NCI-H2171 (cell line): ENCODE measurements at regions not wholly inside any gene's neighbourhood (a gene's known extent, or its start where the extent isn't known, plus 50 kb on each side); places are given as distances from the start of the nearest gene placed in this dataset.
"Not testable (repeated sequence)": the region's sequence is repeated elsewhere in the genome, so short reads cannot be mapped to it uniquely, and the experiment has no call there.

Source experiments
- DNase-seq: peaks from one replicate; lab custom pipeline; 2025; lab: John Stamatoyannopoulos, UW

DNA sequence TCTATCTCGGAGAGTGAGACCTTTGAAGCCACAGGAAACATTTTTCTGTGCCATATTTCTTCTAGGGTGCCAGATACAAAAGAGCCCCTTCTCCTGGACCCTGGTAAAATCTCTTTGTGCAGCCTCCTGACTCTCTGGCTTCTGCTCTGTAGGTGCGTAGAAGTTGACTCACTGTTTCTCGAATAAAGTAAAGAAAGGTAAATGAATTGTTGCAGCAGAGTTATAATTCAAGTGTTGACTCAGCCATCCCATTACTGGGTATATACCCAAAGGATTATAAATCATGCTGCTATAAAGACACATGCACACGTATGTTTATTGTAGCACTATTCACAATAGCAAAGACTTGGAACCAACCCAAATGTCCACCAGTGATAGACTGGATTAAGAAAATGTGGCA, 371.0 kb downstream of the OSTF1 start:
- DNase-seq, result not testable (repeated sequence)

DNA sequence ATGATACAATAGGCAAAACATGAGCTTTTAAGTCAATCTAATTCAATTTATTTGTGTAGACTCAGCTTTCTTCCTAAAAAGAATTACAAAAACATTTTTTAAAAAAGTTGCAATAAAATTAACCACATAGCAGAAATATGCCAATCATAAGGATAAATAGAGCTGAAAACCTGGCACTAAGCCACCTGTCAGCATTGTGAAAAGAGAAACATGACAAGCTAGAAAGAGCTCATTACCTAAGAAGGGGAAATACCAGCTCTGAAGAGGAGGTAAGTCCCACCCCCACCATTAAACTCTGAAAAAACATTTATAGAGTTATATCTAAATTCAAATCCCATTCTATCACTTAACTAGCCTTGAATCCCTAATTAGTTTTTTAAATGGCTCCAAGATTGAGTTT, 372.9 kb downstream of the OSTF1 start:
- no peak for DNase-seq

DNA sequence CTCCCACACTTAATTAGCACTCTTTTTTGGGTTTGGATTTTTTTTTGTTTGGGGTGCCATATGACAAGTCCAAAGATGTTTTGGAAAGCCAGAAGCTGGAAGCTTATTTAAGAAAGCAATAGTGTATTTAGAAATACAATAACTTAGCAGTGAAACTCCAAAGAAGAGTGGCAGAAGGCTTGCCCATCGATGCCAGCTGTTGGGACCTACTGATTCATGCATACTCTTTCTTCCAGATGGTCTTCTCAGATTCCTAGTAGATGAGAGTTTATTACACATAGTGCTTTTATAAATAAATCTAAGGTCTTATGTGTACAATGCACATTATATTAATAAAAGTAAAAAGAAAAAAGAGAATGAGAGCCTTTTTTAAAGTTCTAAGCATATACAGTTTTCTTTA, 374.6 kb downstream of the OSTF1 start:
- DNase-seq, result no peak

DNA sequence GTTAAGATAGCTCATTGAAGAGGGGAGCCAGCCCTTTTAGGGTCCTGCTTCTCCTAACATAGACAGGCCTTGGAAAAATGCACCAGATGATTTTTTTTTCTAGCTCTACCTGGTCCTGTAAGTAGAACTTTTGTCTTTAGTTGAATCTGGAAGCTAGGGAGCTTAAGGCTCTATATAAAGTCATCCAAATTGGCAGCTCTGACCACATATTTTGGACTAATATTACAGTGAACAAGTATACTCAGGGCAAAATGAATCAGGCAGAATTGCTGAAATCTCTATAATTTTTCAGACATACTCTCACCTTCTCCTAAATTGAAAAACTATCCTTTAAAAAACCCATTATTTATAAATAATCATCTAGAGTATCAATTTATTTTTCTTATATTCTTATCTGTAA, 375.6 kb downstream of the OSTF1 start:
- DNase-seq, result no peak

DNA sequence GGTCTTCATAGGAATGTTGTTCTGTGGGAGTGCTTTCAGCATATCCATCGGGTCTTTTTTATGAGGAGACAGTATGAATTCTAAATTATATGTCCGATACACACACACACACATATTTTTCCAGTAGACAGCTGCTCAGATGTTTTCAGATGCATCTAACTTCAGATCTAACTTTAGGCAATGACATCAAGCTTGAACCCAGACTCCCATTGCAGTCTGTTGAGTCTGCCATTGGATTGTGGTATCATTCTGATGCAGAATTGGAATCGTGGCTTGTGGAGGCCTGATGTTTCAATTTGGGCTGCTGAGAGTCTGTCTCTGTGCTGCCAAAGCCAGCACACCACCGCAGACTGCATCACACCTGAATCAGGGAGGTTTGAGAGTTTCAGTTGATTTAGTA, 376.4 kb downstream of the OSTF1 start:
- no peak for DNase-seq

DNA sequence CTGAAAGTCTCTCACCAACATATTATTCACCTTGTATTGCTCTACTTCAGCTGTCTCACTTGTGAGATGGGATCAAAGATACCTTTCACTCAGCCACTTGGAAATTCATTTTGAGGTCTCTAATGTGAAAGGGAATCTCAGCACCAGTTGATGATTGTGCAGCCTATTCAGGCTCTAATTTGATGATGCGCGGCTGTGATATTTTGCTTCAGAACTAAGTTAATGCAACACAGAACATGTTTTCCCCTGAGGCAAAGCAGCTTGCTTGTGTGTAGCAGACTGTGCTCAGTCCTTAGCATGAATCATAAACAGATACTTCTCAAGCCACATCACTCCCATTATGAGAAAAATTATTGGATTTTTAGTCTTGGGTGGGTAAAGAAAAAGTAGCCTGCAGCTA, 378.8 kb downstream of the OSTF1 start:
- no peak for DNase-seq

DNA sequence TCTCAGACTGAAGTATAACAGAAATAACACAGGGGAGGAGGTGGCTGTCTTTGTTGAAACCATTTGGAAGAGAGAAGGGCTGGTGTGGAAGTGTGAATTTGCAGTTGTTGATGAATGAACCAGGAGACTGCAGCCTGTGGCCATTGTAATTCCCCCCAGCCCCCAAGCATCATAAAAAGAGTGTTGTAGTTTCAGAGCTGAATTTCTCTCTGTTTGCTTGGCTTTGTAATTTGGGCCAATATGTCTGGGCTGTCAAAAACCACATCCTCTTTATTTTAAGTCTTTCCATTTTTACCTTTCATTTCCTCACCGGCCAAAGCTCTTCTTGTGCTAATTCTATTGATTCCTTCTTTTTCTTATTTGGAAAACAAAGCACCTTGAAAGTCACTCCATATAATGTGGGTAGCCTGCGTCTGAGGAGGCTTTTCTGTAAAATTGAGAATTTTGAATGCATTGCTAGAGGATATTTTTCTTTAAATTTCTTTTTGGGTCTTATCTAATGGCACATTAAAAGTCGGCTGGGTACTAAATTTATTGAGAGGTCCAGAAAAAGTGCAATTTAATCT, 383.3 kb downstream of the OSTF1 start:
- DNase-seq, result no peak

DNA sequence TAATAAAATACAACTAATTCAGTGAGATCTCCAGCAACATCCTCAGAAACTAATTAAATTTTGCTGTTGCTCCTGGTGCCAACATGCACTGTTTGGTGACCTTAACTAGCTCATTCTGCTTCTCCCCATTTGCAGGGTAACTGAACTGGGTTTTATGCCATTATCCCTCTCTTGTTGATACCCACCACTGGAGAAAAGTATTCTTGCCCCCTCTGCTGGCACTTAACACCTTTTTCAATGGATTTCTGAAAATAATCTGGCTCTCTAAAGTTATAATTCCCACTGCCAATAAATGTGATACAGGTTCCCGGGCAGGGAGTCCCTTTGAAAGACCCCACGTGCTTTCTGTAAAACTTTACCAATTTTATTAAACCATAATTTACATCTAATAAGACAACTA, 394.3 kb downstream of the OSTF1 start:
- no peak for DNase-seq

DNA sequence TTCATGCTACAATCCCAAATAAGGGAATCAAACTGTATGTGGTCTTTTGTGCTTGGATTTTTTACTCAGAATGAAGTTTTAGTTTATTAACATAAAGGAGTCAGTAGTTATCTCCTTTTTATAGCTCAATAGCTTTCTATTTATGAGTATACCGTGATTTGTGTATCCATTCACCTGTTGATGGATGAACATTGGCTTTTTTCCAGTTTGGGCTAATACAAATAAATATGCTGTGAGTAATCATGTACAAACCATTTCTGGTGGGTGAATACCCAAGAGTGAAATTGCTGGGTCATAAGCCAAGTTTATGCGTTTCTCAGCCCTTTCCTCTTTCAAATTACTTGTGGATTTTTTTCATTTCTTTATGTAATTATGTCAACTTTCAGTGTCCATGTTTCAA, 395.3 kb downstream of the OSTF1 start:
- DNase-seq, result no peak

DNA sequence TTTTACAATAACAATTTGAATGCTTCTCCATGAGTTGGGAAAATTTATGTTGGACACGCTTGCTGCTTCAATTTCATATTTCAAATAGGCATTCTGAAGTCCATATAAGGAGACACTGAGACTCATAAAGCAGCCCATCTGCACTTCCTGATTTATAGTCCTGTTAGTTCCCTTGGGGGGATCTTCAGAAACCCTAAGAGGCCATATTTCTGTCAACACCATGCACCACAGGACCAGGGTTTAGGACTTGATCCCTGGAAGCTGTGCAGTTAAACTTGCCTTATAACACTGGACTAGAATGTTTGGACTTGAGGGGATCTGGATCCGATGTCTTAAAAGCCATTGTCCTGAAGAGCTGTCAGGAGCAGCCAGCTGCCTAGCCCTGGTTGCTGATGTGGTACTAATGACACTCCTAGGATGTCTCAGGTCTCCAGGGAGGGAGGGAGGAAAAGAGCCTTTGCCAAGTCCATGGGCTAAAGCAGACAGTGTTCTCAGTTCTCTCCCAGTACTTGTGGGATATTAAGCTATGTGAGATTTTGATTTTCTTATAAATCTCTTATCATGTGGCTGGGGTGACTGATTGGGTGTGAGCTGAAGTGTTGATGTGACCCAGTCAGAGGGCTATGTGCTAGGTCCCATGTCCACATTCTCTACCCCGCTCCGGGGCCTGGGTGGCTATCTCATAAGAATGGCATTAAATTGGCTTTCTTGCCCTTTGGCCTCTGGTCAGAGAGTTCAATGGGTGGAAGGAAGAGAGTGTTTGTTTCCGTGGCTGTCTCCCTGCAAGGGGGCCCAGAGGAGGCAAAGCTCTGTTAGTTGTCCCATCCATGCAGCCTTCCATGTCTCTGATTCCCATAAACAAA, 399.8 kb downstream of the OSTF1 start:
- no peak for DNase-seq

DNA sequence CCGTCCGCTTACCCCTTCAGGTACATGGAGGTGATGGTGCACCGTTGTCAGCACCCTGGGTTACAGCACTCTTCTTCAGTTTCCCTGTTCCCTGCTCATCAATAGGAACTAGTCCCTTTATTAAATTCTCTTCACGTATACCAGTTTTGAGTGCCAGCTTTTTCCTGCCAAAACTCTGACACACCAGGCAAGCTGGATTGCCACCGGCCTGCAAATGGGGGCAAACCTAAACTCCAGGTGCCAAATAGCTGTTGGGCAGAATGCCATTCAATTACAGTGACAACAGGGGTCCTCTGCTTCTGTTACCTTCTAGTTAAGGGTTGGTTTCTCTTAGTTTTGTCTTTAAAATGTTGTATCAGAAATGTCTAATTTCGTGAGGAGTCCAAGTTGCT, 400.4 kb downstream of the OSTF1 start:
- no peak for DNase-seq

DNA sequence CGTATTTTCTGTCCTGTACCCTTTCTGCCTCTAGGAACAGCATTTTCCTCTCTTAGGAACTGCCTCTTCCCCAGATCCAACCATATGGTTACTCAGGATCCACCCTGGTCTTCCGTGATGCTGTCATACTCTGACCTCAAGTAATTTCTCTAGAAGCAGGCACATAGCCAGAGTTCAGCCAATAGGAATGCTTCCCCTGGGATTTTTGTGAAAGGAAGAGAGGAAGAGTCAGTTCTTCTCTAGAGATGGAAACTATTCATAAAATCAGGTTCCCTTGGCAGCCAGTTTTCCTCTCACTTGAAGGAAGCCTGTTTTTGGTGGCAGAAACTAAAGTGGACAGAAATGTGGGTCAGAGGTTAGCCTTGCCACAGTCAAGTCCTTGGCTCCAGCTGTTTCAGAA, 400.1 kb upstream of the PCSK5 start:
- no peak for DNase-seq

DNA sequence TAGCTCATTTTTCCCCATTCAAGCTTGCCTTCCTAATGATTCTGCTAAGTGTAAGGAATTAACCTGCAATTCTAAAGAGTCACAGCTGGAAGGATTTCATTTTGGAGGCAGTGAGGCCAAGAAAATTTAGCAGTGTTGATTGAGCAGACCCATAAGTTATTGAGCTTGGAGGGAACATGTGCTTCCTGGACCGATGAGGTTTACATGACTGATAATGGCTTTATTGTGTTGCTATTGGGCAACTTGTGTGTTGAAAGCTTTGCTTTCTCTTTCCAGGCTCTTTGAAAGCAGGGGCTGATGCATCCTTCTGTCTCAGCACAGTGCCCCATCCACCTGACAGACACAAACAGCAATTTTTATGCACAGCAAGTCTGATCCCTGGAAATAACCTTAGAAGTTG, 398.9 kb upstream of the PCSK5 start:
- no peak for DNase-seq

DNA sequence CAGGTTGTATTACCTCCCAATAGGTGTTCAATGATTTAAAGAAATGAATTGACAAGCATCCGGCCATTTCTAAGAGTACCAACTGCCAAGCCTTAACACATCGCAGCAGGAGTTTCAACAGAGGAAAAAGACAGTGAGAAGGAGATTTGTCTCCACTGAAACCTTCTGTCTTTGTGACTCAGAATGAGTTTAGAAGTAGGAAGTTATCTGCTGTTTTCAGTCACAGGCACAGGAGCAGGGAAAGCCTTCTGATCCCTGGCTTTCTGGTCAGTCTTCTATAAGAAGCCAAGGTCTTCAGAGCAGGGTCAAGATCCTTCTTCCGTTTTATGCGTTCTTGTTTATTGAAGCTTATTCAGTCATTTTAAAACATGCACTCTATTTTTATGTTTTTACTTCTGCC, 390.7 kb upstream of the PCSK5 start:
- no peak for DNase-seq

DNA sequence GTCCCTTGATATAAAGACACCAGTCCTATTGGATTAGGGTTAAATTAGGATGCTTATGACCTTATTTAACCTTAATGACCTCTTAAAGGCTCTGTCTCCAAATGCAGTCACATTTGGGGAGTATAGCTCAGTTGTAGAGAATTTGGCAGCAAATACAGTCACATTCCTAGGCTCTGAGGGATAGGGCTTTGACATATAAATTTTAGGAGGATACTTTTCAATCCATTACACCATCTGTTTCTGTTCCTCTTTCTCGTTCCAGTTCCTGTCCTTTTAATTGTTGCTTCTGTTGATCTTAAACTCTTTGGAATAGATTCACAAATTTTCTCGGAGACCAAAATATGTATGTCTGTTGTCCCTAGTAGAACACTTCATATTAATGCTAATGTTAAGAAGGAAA, 390.0 kb upstream of the PCSK5 start:
- DNase-seq, result no peak

DNA sequence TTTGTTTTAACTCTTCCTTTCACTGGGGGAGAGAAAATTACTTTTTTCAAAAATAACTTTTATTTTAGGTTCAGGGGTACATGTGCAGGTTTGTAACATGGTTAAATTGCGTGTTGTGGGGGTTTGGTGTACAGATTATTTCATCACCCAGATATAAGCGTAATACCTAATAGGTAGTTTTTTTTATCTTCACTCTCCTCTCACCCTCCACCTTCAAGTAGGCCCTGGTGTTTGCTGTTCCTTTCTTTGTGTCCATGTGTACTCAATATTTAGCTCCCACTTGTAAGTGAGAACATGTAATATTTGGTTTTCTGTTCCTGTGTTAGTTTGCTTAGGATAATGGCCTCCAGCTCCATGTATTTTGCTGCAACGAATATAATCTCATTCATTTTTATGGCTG, 389.5 kb upstream of the PCSK5 start:
- not testable (repeated sequence) for DNase-seq

DNA sequence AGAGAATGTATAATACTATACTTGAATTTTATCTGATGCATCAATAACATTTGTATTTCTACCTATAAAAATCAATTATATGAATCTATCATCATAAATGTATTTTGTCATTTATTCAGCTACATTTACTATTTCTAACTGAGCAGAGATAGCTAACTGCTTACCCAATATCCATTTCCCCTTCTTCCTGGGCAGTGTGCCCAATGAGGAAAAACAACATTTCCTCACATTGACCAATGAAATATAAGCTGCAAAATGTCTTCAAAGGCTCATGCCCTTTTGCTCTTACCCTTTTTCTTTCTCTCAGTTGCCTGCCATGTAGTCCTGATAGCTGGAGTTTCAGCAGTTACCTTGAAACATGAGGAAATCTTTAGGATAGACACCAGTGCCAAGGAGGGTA, 385.8 kb upstream of the PCSK5 start:
- DNase-seq, result no peak

DNA sequence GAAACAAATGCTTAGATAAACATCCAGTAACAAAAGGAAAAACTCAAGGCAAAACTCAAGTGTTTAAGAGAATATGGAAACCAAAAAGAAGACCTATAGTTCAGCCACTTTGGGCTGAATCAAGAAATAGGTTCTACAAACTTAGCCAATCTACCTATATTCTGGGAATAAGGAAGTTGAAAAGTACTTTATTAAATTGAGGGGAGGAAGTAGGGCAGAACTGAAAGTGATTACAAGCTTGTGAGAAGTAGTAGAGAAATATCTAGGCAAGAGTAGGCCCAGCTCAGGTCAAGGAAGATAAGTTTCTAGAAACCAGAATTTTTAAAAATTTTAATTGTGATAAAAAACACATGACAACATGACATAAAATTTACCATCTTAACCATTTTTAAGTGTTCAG, 384.8 kb upstream of the PCSK5 start:
- DNase-seq, result no peak

DNA sequence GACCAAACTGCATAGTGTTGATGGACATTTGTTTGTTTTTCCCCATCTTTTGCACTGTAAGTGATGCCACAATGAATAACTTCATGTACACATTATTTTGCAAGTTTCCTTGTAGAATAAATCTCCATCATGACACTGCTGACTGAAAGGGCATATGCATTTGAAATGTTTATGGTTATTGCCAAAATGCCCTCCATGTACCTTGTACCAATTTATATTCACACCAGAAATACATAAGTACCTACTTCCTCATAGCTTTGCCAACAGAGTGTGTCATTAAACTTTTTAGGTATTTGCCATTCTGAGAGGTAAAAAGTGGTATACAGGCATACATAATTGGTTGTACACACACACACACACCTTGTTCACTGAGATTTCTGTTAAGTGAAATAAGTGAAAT, 361.0 kb upstream of the PCSK5 start:
- DNase-seq, result no peak

DNA sequence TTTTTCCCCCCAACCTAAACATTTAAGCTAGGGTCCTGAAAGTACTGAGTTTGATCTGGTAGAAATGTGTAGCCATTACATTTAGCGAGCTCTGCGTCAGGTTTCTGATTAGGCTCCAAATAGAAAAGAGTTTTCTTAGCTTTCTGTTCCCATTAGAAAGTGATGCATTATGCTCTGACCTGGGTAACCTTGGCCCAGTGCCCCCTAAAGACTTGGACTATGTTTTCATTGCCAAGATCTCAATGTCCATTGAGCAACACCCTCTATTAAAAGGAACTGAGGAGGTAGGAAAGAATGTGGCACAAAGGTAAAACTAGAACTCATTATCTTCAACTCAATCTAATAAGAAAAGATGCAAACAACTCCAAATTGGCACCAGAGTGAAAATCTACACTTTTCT, 358.9 kb upstream of the PCSK5 start:
- DNase-seq, result no peak

DNA sequence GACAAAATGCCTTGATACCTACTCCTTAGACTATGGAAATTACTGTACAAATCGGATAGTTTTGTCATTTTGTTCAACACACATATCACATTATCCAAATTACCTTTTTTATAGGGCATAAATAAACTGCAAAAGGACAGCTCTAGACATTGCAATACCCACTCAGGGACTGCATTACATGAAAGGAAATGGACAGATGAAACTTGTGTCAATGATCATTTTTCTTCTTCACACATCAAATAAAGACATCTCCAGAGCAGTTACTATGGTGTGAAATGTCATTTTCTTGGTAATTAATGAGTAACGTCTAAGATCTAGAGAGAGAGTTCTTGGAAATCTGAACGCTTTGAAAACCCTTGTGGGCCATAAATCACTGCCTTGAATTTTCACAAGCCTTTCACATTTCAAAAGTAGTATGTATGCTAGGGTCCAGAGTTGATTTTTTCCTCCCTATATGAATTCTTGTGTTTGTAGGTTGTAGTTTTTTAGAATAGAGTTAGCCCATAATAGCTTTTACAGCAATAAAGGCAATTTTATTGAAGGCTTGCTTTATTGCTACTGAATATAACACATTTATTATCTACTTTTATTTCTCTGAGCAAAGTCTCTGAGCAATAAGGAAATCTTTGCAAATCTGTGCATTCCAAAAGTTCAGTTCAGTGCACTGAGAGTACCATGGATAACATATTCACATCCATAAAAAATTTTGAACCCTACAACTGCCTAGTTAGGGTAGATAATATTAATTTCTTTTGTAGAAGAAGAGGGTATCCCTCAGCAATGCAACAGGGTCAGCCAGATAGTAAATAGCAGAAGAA, 358.0 kb upstream of the PCSK5 start:
- DNase-seq, result no peak

DNA sequence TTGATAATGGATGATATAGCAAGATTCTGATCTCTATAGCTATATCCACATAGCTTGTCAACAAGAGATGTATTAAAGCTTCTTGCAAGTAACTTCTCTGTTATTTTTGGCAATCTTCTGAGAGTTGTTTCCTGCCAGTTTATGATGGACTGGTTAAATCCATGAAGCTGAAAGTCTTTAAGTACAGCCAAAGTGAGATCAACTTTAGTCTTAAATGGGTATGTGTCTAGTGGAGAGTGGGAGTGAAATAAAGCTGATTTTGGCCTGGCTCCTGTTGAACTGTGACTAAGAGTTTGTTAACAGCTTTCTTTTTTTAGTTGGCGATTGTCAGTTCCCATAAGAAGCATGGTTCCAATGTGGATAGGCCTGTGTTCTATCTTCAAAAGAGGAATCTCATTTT, 350.9 kb upstream of the PCSK5 start:
- DNase-seq, result no peak

DNA sequence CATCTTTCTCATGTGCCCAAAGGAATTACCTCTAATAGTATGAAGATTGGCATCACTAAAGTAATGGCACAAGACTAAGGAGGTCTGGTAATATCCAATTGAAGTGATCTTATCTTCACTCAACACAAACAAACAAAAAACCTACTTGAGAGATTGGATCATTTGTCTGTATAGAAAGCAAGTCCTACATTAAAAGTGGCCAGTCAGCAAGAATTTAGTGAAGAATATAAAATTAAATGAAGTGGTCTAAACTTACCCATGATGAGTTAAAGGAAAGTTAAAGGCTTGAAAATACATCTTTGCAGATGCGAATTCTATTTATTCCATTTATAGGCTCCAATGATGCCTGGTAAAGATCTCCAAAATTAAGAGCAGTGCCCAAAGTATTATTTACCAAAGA, 350.3 kb upstream of the PCSK5 start:
- DNase-seq, result no peak
